ENCODE measurements at regions not wholly inside any gene's neighbourhood (a gene's known extent, or its start where the extent isn't known, plus 50 kb on each side); places are given as distances from the start of the nearest gene placed in this dataset.

- no peak for DNase-seq
- no peak overlapping the region for H3K27ac Mint-ChIP-seq
- H3K4me1 ChIP-seq (ENCODE audit: control insufficient read depth in 1 of 2, insufficient read depth in 2 of 2, low read length in 2 of 2), result no peaks in the 10 kb centered on the region
- H3K9ac ChIP-seq (ENCODE audit: insufficient read depth, low read length, poor library complexity, severe bottlenecking), result no peak overlapping the region
- peaks cover 0 to 4% (median 2%) of the 10 kb centered on the region in 3 donors for H3K27me3 Mint-ChIP-seq (ENCODE audit: low read depth in 3 of 3)
- H3K36me3 ChIP-seq (replicated peaks in 1 of 2; ENCODE audit: control insufficient read depth in 1 of 2, insufficient read depth in 2 of 2, low read length in 2 of 2), result no peaks in the 10 kb centered on the region
- 100% methylated on average over 2 of the region's 4 CpGs for WGBS (ENCODE audit: insufficient coverage)
- no peak overlapping the region for H3K27ac ChIP-seq (ENCODE audit: low read depth in 1 of 2, low read length in 2 of 2)
- no peaks in the 10 kb centered on the region for H3K79me2 ChIP-seq (ENCODE audit: insufficient read depth, low read length)
- no peaks in the 10 kb centered on the region for H3K36me3 Mint-ChIP-seq
- no peak overlapping the region for H3K4me3 ChIP-seq (replicated peaks in 1 of 3; ENCODE audit: low read depth in 2 of 3, low read length in 3 of 3)
- H2AFZ ChIP-seq (ENCODE audit: insufficient read depth, low read depth, low read length, poor library complexity, severe bottlenecking), result no peak overlapping the region
- H4K20me1 ChIP-seq (ENCODE audit: insufficient read depth, low read length), result no peaks in the 10 kb centered on the region
- intact Hi-C loops (cut with micrococcal nuclease), result no loop called here
- H3K4me3 Mint-ChIP-seq, result no peak overlapping the region
- H3K4me1 Mint-ChIP-seq, result no peaks in the 10 kb centered on the region
- H3K4me2 ChIP-seq (replicated peaks; ENCODE audit: extremely low read depth, low read length, poor library complexity, severe bottlenecking), result no peak overlapping the region
- H3K9me3 Mint-ChIP-seq, result peaks cover 3 to 17% (median 12%) of the 10 kb centered on the region in 7 donors
- H3K27me3 ChIP-seq (ENCODE audit: control insufficient read depth in 2 of 2, insufficient read depth in 2 of 2, low read length in 2 of 2), result no peaks in the 10 kb centered on the region
- peaks cover 2 to 3% of the 10 kb centered on the region in 2 donors for H3K9me3 ChIP-seq (replicated peaks in 1 of 2; ENCODE audit: control insufficient read depth in 1 of 2, insufficient read depth in 1 of 2, low read length in 2 of 2)
- no peak for TF ChIP-seq CTCF (IDR thresholded peaks at IDR 0.05)
Observed at GRCh38 chr2:106658616-106659015, 171.5 kb downstream of the CD8B2 start.

- Histone ChIP-seq H3K36me3 (replicated peaks in 1 of 2; ENCODE audit: control insufficient read depth in 1 of 2, insufficient read depth in 2 of 2, low read length in 2 of 2) (no peaks in the 10 kb centered on the region), H3K4me2 (replicated peaks; ENCODE audit: extremely low read depth, low read length, poor library complexity, severe bottlenecking) (no peak overlapping the region), H3K4me3 (replicated peaks in 1 of 3; ENCODE audit: low read depth in 2 of 3, low read length in 3 of 3) (no peak overlapping the region), H3K27ac (ENCODE audit: low read depth in 1 of 2, low read length in 2 of 2) (no peak overlapping the region), H2AFZ (ENCODE audit: insufficient read depth, low read depth, low read length, poor library complexity, severe bottlenecking) (no peak overlapping the region), H3K9ac (ENCODE audit: insufficient read depth, low read length, poor library complexity, severe bottlenecking) (no peak overlapping the region), H3K27me3 (ENCODE audit: control insufficient read depth in 2 of 2, insufficient read depth in 2 of 2, low read length in 2 of 2) (no peaks in the 10 kb centered on the region), H4K20me1 (ENCODE audit: insufficient read depth, low read length) (no peaks in the 10 kb centered on the region), H3K79me2 (ENCODE audit: insufficient read depth, low read length) (no peaks in the 10 kb centered on the region), H3K9me3 (replicated peaks in 1 of 2; ENCODE audit: control insufficient read depth in 1 of 2, insufficient read depth in 1 of 2, low read length in 2 of 2) (peaks cover 8 to 11% of the 10 kb centered on the region in 2 donors), H3K4me1 (ENCODE audit: control insufficient read depth in 1 of 2, insufficient read depth in 2 of 2, low read length in 2 of 2) (no peaks in the 10 kb centered on the region)
- no peak for TF ChIP-seq CTCF (IDR thresholded peaks at IDR 0.05)
- WGBS (ENCODE audit: insufficient coverage), result no CpG with 5 or more reads among the region's 3 CpGs
- intact Hi-C loops (cut with micrococcal nuclease), result no loop called here
- peaks cover 5% of the 10 kb centered on the region for H3K4me1 Mint-ChIP-seq
- no peak overlapping the region for H3K27ac Mint-ChIP-seq
- DNase-seq, result peak in 1 of 3 donors; percentile 22
- H3K4me3 Mint-ChIP-seq, result no peak overlapping the region
- peaks cover 3 to 14% (median 10%) of the 10 kb centered on the region in 7 donors for H3K9me3 Mint-ChIP-seq
- H3K27me3 Mint-ChIP-seq (ENCODE audit: low read depth in 3 of 3), result no peaks in the 10 kb centered on the region
- no peaks in the 10 kb centered on the region for H3K36me3 Mint-ChIP-seq
Observed at GRCh38 chr2:106664669-106665068, 177.5 kb downstream of the CD8B2 start.
